ENCODE measurements at regions not wholly inside any gene's neighbourhood (a gene's known extent, or its start where the extent isn't known, plus 50 kb on each side); places are given as distances from the start of the nearest gene placed in this dataset.

DNA sequence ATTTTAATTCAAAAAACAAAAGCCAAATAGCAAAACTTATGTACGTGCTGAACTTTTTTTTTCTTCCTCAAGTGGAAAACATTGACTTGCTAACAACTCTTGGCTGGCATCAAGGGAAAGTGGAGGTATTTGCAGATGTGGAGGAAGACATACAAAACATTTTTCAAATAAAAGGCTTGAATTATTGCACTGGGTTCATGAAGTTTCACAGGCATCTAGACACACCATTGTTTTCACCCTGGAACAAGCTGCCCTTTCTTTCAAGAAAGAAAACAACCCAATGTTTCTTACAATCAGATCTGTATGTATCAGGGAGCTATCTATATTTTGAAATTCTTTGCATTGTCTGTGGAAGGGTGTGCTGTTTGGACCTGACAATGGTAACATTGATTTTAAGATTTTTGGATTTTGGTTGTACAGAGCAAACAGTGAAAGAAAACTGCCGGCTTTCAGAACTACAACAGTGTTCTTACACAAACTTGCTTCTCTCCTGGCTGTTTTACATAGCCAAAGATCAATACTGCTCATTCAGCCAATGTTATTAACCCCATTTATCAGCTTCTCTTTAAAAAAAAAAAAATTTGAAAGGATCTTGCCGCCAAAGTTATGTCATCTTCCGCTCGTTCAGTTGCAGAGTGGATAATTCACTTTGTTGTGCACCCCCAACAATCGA lies 187.7 kb upstream of the FOXD3 start:
- TF ChIP-seq, protein P1, sequence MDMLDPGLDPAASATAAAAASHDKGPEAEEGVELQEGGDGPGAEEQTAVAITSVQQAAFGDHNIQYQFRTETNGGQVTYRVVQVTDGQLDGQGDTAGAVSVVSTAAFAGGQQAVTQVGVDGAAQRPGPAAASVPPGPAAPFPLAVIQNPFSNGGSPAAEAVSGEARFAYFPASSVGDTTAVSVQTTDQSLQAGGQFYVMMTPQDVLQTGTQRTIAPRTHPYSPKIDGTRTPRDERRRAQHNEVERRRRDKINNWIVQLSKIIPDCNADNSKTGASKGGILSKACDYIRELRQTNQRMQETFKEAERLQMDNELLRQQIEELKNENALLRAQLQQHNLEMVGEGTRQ (IDR thresholded peaks at IDR 0.05; ENCODE audit: borderline replicate concordance, low read depth, low read length) = no peak
- TF ChIP-seq, protein P2, sequence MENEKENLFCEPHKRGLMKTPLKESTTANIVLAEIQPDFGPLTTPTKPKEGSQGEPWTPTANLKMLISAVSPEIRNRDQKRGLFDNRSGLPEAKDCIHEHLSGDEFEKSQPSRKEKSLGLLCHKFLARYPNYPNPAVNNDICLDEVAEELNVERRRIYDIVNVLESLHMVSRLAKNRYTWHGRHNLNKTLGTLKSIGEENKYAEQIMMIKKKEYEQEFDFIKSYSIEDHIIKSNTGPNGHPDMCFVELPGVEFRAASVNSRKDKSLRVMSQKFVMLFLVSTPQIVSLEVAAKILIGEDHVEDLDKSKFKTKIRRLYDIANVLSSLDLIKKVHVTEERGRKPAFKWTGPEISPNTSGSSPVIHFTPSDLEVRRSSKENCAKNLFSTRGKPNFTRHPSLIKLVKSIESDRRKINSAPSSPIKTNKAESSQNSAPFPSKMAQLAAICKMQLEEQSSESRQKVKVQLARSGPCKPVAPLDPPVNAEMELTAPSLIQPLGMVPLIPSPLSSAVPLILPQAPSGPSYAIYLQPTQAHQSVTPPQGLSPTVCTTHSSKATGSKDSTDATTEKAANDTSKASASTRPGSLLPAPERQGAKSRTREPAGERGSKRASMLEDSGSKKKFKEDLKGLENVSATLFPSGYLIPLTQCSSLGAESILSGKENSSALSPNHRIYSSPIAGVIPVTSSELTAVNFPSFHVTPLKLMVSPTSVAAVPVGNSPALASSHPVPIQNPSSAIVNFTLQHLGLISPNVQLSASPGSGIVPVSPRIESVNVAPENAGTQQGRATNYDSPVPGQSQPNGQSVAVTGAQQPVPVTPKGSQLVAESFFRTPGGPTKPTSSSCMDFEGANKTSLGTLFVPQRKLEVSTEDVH (IDR thresholded peaks at IDR 0.05; ENCODE audit: low read depth, partially characterized antibody) = no peak
- no peak for TF ChIP-seq POLR2A (IDR thresholded peaks at IDR 0.05; ENCODE audit: low read depth, low read length)
- no peak for TF ChIP-seq NBN (IDR thresholded peaks at IDR 0.05)
- no peak for TF ChIP-seq WRNIP1 (IDR thresholded peaks at IDR 0.05; ENCODE audit: borderline replicate concordance, low read depth, low read length)
- Histone ChIP-seq H3K9me3 (replicated peaks; ENCODE audit: control insufficient read depth, insufficient read depth, low read length) (no peaks in the 10 kb centered on the region), H2AFZ (ENCODE audit: control insufficient read depth, low read depth, low read length) (no peak overlapping the region), H3K27ac (ENCODE audit: control insufficient read depth, insufficient read depth) (no peak overlapping the region), H3K4me1 (ENCODE audit: control insufficient read depth, insufficient read depth, low read length) (no peaks in the 10 kb centered on the region), H3K4me3 (no peak overlapping the region), H3K27me3 (replicated peaks in 1 of 2; ENCODE audit: control insufficient read depth in 2 of 2, insufficient read depth in 2 of 2, low read length in 1 of 2) (peaks cover 0 to 11% of the 10 kb centered on the region in 2 experiments; a peak in 1 of 4 replicates), H3K9ac (ENCODE audit: control insufficient read depth, insufficient read depth, low read length) (no peak overlapping the region), H3K79me2 (ENCODE audit: control insufficient read depth, insufficient read depth, low read length) (no peaks in the 10 kb centered on the region), H4K20me1 (ENCODE audit: control insufficient read depth, insufficient read depth) (no peaks in the 10 kb centered on the region), H3K4me2 (ENCODE audit: control insufficient read depth, insufficient read depth) (no peak overlapping the region), H3K36me3 (ENCODE audit: control insufficient read depth in 2 of 2, insufficient read depth in 2 of 2, low read length in 1 of 2) (no peaks in the 10 kb centered on the region)
- DNase-seq (ENCODE audit: low read depth, low spot score) (no peak), FAIRE-seq (no peak), ATAC-seq (no peak)
- ChIA-PET POLR2A (no interaction called here), RAD21 (ENCODE audit: unreplicated experiment) (no interaction called here), SMC1A (ENCODE audit: uncharacterized antibody, unreplicated experiment) (interaction anchor here (1.1 to 2.5 kb wide), 3 partner anchors 8 to 44 kb away, joined by 3 to 7 read pairs (median 5); no protein-coding TSS in a partner anchor), CTCF (interaction anchor here (0.9 to 2.2 kb wide), 2 partner anchors 8 to 17 kb away, joined by 4 to 6 read pairs; no protein-coding TSS in a partner anchor)
- in situ Hi-C loops (cut with MboI) (no loop called here), intact Hi-C loops (cut with micrococcal nuclease; ENCODE audit: unreplicated experiment) (loop anchor here (5.0 kb wide), 1 partner anchor 52 kb away; no protein-coding TSS in a partner anchor)
- no TSS peak for BruUV-seq (replicated peaks)
- WGBS (ENCODE audit: insufficient coverage, insufficient replicate concordance, low lambda C conversion rate, missing lambda C conversion rate) = 56% methylated on average over 6 of the region's 6 CpGs
